ENCODE measurements at regions not wholly inside any gene's neighbourhood (a gene's known extent, or its start where the extent isn't known, plus 50 kb on each side); places are given as distances from the start of the nearest gene placed in this dataset.
A peak's percentile ranks its signal among the peaks of the same experiment; 100 is the strongest.

- DNase-seq = no peak
These were observed 79.0 kb upstream of the TCF7L2 start for GRCh38 chr10:112871021-112871420.

GRCh38 chr10:112872728-112873127 is 77.3 kb upstream of the TCF7L2 start:
- no peak for DNase-seq

- DNase-seq = no peak
These were observed 76.5 kb upstream of the TCF7L2 start for GRCh38 chr10:112873541-112873940.

- DNase-seq = no peak
These were observed 75.1 kb upstream of the TCF7L2 start for GRCh38 chr10:112874982-112875381.

- peak; percentile 43 for DNase-seq
These were observed 74.4 kb upstream of the TCF7L2 start for GRCh38 chr10:112875476-112876267.

- no peak for DNase-seq
These were observed 69.2 kb upstream of the TCF7L2 start for GRCh38 chr10:112880633-112881530.

- DNase-seq = no peak
These were observed 66.5 kb upstream of the TCF7L2 start for GRCh38 chr10:112883360-112884178.

- DNase-seq = no peak
These were observed 65.9 kb upstream of the TCF7L2 start for GRCh38 chr10:112884179-112884504.

- no peak for DNase-seq
These were observed 63.6 kb upstream of the TCF7L2 start for GRCh38 chr10:112886463-112886862.

- DNase-seq = no peak
These were observed 62.1 kb upstream of the TCF7L2 start for GRCh38 chr10:112887968-112888367.

GRCh38 chr10:112895292-112895691 is 54.8 kb upstream of the TCF7L2 start:
- DNase-seq = no peak

- DNase-seq = no peak
These were observed 53.8 kb upstream of the TCF7L2 start for GRCh38 chr10:112896273-112896672.

GRCh38 chr10:112896722-112897121 is 53.3 kb upstream of the TCF7L2 start:
- no peak for DNase-seq

- no peak for DNase-seq
These were observed 51.3 kb upstream of the TCF7L2 start for GRCh38 chr10:112898540-112899390.

- DNase-seq = no peak
These were observed 50.5 kb upstream of the TCF7L2 start for GRCh38 chr10:112899391-112900065.
